Suppressor macrophage (primary cell): ENCODE measurements at regions not wholly inside any gene's neighbourhood (a gene's known extent, or its start where the extent isn't known, plus 50 kb on each side); places are given as distances from the start of the nearest gene placed in this dataset.

Experiments used
- DNase-seq, 4 experiments: peaks; one replicate each; pipeline ENCODE4 v3.0.0-alpha.2; 2020 to 2022

GRCh38 chr2:126795656-126796055 is 103.0 kb upstream of the TEX51 start:
- no peak for DNase-seq

GRCh38 chr2:126796931-126797621 is 101.6 kb upstream of the TEX51 start:
- peak in 1 of 4 experiments; percentile 5 for DNase-seq

- peak in 2 of 4 experiments; percentile 13 to 18 for DNase-seq
Measured at GRCh38 chr2:126797622-126798275, 100.9 kb upstream of the TEX51 start.

- DNase-seq = no peak
Measured at GRCh38 chr2:126798276-126799140, 100.2 kb upstream of the TEX51 start.

GRCh38 chr2:126799301-126799700 is 99.4 kb upstream of the TEX51 start:
- DNase-seq = peak in 2 of 4 experiments; percentile 59 to 61

- DNase-seq = no peak
Measured at GRCh38 chr2:126801473-126801872, 97.2 kb upstream of the TEX51 start.

GRCh38 chr2:126802316-126802715 is 96.4 kb upstream of the TEX51 start:
- DNase-seq = no peak

- DNase-seq = no peak
Measured at GRCh38 chr2:126802774-126803433, 95.8 kb upstream of the TEX51 start.

GRCh38 chr2:126803434-126803775 is 95.3 kb upstream of the TEX51 start:
- DNase-seq = no peak

- no peak for DNase-seq
Measured at GRCh38 chr2:126804347-126804746, 94.3 kb upstream of the TEX51 start.

GRCh38 chr2:126808929-126809328 is 89.8 kb upstream of the TEX51 start:
- DNase-seq = no peak

GRCh38 chr2:126809340-126809739 is 89.3 kb upstream of the TEX51 start:
- no peak for DNase-seq

GRCh38 chr2:126810001-126810400 is 88.7 kb upstream of the TEX51 start:
- DNase-seq = no peak

- peak in 2 of 4 experiments; percentile 21 to 40 for DNase-seq
Measured at GRCh38 chr2:126811101-126811500, 87.6 kb upstream of the TEX51 start.

- DNase-seq = no peak
Measured at GRCh38 chr2:126817172-126817571, 81.5 kb upstream of the TEX51 start.

- no peak for DNase-seq
Measured at GRCh38 chr2:126822115-126822514, 76.6 kb upstream of the TEX51 start.

- no peak for DNase-seq
Measured at GRCh38 chr2:126822921-126823320, 75.8 kb upstream of the TEX51 start.

- peak in 1 of 4 experiments; percentile 20 for DNase-seq
Measured at GRCh38 chr2:126823951-126824350, 74.7 kb upstream of the TEX51 start.

GRCh38 chr2:126824663-126825062 is 74.0 kb upstream of the TEX51 start:
- no peak for DNase-seq

- DNase-seq = no peak
Measured at GRCh38 chr2:126825316-126825715, 73.4 kb upstream of the TEX51 start.

- DNase-seq = peak; percentile 33 to 60 (median 55)
Measured at GRCh38 chr2:126826491-126826890, 72.2 kb upstream of the TEX51 start.

- no peak for DNase-seq
Measured at GRCh38 chr2:126827371-126827770, 71.3 kb upstream of the TEX51 start.

- DNase-seq = peak in 2 of 4 experiments; percentile 10 to 30
Measured at GRCh38 chr2:126828051-126828450, 70.6 kb upstream of the TEX51 start.
